GM21717 (cell line): ENCODE measurements at regions not wholly inside any gene's neighbourhood (a gene's known extent, or its start where the extent isn't known, plus 50 kb on each side); places are given as distances from the start of the nearest gene placed in this dataset.

ENCODE experiments used
- ATAC-seq: cut with Tn5 transposase; IDR thresholded peaks from one replicate; pipeline ENCODE4 v1.9.1; 2021; ENCODE audit warnings: mild to moderate bottlenecking, moderate library complexity; ENCODE audit not compliant: unreplicated experiment

GRCh38 chr2:7574385-7574784, 657.2 kb downstream of the RNF144A start:
- no peak for ATAC-seq

GRCh38 chr2:7577769-7578168, 660.6 kb downstream of the RNF144A start:
- no peak for ATAC-seq

- ATAC-seq, result no peak
Observed at GRCh38 chr2:7584017-7584416, 666.8 kb downstream of the RNF144A start.

GRCh38 chr2:7586898-7587297, 669.7 kb downstream of the RNF144A start:
- no peak for ATAC-seq

- ATAC-seq, result no peak
Observed at GRCh38 chr2:7588295-7588694, 671.1 kb downstream of the RNF144A start.

- ATAC-seq, result no peak
Observed at GRCh38 chr2:7592618-7593140, 675.5 kb downstream of the RNF144A start.

- no peak for ATAC-seq
Observed at GRCh38 chr2:7593360-7593759, 676.1 kb downstream of the RNF144A start.

- ATAC-seq, result no peak
Observed at GRCh38 chr2:7594211-7594610, 677.0 kb downstream of the RNF144A start.

- no peak for ATAC-seq
Observed at GRCh38 chr2:7595206-7595605, 678.0 kb downstream of the RNF144A start.

GRCh38 chr2:7598402-7598801, 681.2 kb downstream of the RNF144A start:
- no peak for ATAC-seq

GRCh38 chr2:7599462-7600258, 682.4 kb downstream of the RNF144A start:
- no peak for ATAC-seq

- ATAC-seq, result no peak
Observed at GRCh38 chr2:7601990-7602389, 684.8 kb downstream of the RNF144A start.

- no peak for ATAC-seq
Observed at GRCh38 chr2:7604456-7604855, 687.2 kb downstream of the RNF144A start.

- no peak for ATAC-seq
Observed at GRCh38 chr2:7607441-7608173, 690.4 kb downstream of the RNF144A start.

- peak; percentile 55 for ATAC-seq
Observed at GRCh38 chr2:7609556-7609955, 692.3 kb downstream of the RNF144A start.

- peak; percentile 54 for ATAC-seq
Observed at GRCh38 chr2:7609974-7610373, 692.8 kb downstream of the RNF144A start.

- no peak for ATAC-seq
Observed at GRCh38 chr2:7611750-7612149, 694.5 kb downstream of the RNF144A start.

- ATAC-seq, result no peak
Observed at GRCh38 chr2:7612969-7613368, 695.8 kb downstream of the RNF144A start.

GRCh38 chr2:7613831-7614230, 696.6 kb downstream of the RNF144A start:
- no peak for ATAC-seq

- ATAC-seq, result no peak
Observed at GRCh38 chr2:7618031-7618430, 700.8 kb downstream of the RNF144A start.

GRCh38 chr2:7619203-7619970, 702.2 kb downstream of the RNF144A start:
- no peak for ATAC-seq
